ENCODE measurements at regions not wholly inside any gene's neighbourhood (a gene's known extent, or its start where the extent isn't known, plus 50 kb on each side); places are given as distances from the start of the nearest gene placed in this dataset.

GRCh38 chr2:16509042-16509441, 156.6 kb downstream of the CYRIA start:
- TF ChIP-seq CTCF (conservative IDR thresholded peaks at IDR 0.05; ENCODE audit: low read depth, low read length) = no peak
- TF ChIP-seq POLR2A (IDR thresholded peaks at IDR 0.05; ENCODE audit: low read depth, low read length) = no peak
- TF ChIP-seq MAFK (IDR thresholded peaks at IDR 0.05; ENCODE audit: low read depth, low read length) = no peak
- TF ChIP-seq FOS (IDR thresholded peaks at IDR 0.05; ENCODE audit: low read depth, low read length) = no peak
- no peak for TF ChIP-seq MAZ (IDR thresholded peaks at IDR 0.05; ENCODE audit: borderline replicate concordance, low read depth, low read length)

Measured in IMR-90 (cell line).